Fibroblast of lung (primary cell): ENCODE measurements at regions not wholly inside any gene's neighbourhood (a gene's known extent, or its start where the extent isn't known, plus 50 kb on each side); places are given as distances from the start of the nearest gene placed in this dataset.
A peak's percentile ranks its signal among the peaks of the same experiment; 100 is the strongest.

Experiments
- DNase-seq, 2 donors: peaks; one replicate each; pipeline versions ENCODE4 v3.0.0 to v3.0.0-alpha.2; 2010; ENCODE audit warnings: low read depth in 2 of 2
- H2AFZ ChIP-seq: 2 replicates; pipeline ENCODE4 v1.5.1; 2012; ENCODE audit warnings: low read length, control low read depth, inconsistent platforms
- H3K27ac ChIP-seq: 2 replicates; pipeline ENCODE4 v1.5.1; 2011; ENCODE audit warnings: low read length, control low read depth; ENCODE audit not compliant: insufficient read depth
- H3K27me3 ChIP-seq: 2 replicates; pipeline ENCODE4 v1.5.1; 2011; ENCODE audit warnings: mild to moderate bottlenecking, low read length; ENCODE audit not compliant: control insufficient read depth, insufficient read depth
- H3K36me3 ChIP-seq: 2 replicates; pipeline ENCODE4 v1.5.1; 2011; ENCODE audit warnings: low read length; ENCODE audit not compliant: control insufficient read depth, insufficient read depth
- H3K4me1 ChIP-seq: 2 replicates; pipeline ENCODE4 v1.5.1; 2011; ENCODE audit warnings: low read length; ENCODE audit not compliant: control insufficient read depth, insufficient read depth; ENCODE audit errors: extremely low read depth
- H3K4me2 ChIP-seq: 2 replicates; pipeline ENCODE4 v1.5.1; 2011; ENCODE audit warnings: low read length, control low read depth; ENCODE audit not compliant: insufficient read depth; ENCODE audit errors: extremely low read depth
- H3K4me3 ChIP-seq, 4 experiments: fragments of 200-600 bp in 1 of 4; sonication (generic) in 1 of 4; replicated peaks in 1 of 4; 2 replicates each; pipeline ENCODE4 v1.5.1; 2011 to 2016; ENCODE audit warnings: low read length in 4 of 4, low read depth in 3 of 4, mild to moderate bottlenecking in 3 of 4, control low read depth in 2 of 4, inconsistent platforms in 1 of 4, mixed read lengths in 1 of 4; ENCODE audit not compliant: insufficient read depth in 1 of 4; ENCODE audit errors: control extremely low read depth in 1 of 4
- H3K79me2 ChIP-seq: 2 replicates; pipeline ENCODE4 v1.5.1; 2012; ENCODE audit warnings: mild to moderate bottlenecking, low read length, inconsistent platforms; ENCODE audit not compliant: control insufficient read depth, insufficient read depth
- H3K9ac ChIP-seq: 2 replicates; pipeline ENCODE4 v1.5.1; 2011; ENCODE audit warnings: mild to moderate bottlenecking, low read length, control low read depth; ENCODE audit not compliant: insufficient read depth
- H3K9me3 ChIP-seq: 2 replicates; pipeline ENCODE4 v1.5.1; 2012; ENCODE audit warnings: low read depth, low read length; ENCODE audit not compliant: control insufficient read depth, insufficient read depth
- H4K20me1 ChIP-seq: 2 replicates; pipeline ENCODE4 v1.5.1; 2011; ENCODE audit warnings: low read length; ENCODE audit not compliant: control insufficient read depth, insufficient read depth; ENCODE audit errors: extremely low read depth
- EZH2 ChIP-seq: IDR thresholded peaks from 2 replicates; pipeline ENCODE4 v1.5.1; 2012; ENCODE audit warnings: low read length, control low read depth, mild to moderate bottlenecking; ENCODE audit errors: missing control alignments
- TF ChIP-seq, protein P1 (sequence below), 2 donors: IDR thresholded peaks in 1 of 2; conservative IDR thresholded peaks in 1 of 2; 1 replicate in 1 of 2; 2 replicates in 1 of 2; pipeline ENCODE4 v1.5.1; 2011 to 2012; ENCODE audit warnings: low read length in 2 of 2, control low read depth in 1 of 2, inconsistent platforms in 1 of 2, low read depth in 1 of 2, mild to moderate bottlenecking in 1 of 2

DNA sequence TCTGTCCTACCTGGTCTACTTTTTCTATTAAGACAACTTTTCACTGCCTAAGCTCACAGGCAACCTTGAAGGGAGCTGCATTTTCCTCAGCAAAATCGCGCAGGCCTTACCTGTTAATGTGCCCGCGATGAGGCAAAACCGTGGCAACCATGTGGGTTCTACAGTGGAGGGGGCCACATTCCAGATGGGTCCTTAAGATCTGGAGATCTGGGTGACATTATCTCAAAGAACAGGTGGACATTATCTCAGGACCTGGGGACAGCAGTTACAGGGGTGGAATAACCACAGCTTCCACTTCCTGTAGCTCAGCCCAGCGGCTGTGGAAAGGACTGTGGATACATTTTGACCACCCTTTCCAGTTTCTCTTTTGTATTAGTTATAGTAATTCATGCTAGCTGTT lies 112.8 kb upstream of the PTCH1 start:
- H3K9ac ChIP-seq, result no peak overlapping the region
- H3K79me2 ChIP-seq, result no peaks in the 10 kb centered on the region

DNA sequence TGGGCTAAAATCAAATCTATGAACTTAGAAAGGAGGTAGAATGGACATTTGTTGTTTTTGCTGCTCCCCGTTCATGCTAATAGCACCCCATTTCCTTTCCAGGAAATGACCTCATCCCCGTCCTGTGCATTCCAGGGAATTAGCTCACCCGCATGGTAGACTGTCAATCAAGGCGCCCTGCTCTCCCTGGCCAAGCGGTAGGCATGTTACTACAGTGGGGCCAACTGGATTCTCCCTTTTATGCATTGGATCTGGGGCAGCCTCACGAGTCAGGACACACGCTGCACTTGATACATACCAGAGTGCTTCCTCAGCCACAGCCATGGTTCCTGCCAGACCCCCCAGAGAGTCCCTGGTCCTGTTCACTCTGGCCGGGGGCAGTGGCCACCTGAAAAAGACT lies 111.0 kb upstream of the PTCH1 start:
- Histone ChIP-seq H3K4me2 (no peak overlapping the region), H3K36me3 (no peaks in the 10 kb centered on the region), H3K27me3 (no peaks in the 10 kb centered on the region), H3K27ac (no peak overlapping the region), H3K9ac (no peak overlapping the region), H3K4me3 (no peak overlapping the region), H2AFZ (no peak overlapping the region), H3K79me2 (no peaks in the 10 kb centered on the region), H4K20me1 (no peaks in the 10 kb centered on the region), H3K9me3 (no peaks in the 10 kb centered on the region), H3K4me1 (no peaks in the 10 kb centered on the region)
- no peak for TF ChIP-seq EZH2
- TF ChIP-seq, protein P1, sequence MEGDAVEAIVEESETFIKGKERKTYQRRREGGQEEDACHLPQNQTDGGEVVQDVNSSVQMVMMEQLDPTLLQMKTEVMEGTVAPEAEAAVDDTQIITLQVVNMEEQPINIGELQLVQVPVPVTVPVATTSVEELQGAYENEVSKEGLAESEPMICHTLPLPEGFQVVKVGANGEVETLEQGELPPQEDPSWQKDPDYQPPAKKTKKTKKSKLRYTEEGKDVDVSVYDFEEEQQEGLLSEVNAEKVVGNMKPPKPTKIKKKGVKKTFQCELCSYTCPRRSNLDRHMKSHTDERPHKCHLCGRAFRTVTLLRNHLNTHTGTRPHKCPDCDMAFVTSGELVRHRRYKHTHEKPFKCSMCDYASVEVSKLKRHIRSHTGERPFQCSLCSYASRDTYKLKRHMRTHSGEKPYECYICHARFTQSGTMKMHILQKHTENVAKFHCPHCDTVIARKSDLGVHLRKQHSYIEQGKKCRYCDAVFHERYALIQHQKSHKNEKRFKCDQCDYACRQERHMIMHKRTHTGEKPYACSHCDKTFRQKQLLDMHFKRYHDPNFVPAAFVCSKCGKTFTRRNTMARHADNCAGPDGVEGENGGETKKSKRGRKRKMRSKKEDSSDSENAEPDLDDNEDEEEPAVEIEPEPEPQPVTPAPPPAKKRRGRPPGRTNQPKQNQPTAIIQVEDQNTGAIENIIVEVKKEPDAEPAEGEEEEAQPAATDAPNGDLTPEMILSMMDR (conservative IDR thresholded peaks at IDR 0.05 in 1 of 2, IDR thresholded peaks at IDR 0.05 in 1 of 2; ENCODE audit: low read depth in 1 of 2, low read length in 2 of 2), result no peak
- peak in 1 of 2 donors; percentile 33 for DNase-seq

More for the DNA sequence above, 112.8 kb upstream of the PTCH1 start:
- H3K4me3 ChIP-seq, result no peak overlapping the region
- no peaks in the 10 kb centered on the region for H3K36me3 ChIP-seq
- no peaks in the 10 kb centered on the region for H4K20me1 ChIP-seq
- TF ChIP-seq, protein P1 (conservative IDR thresholded peaks at IDR 0.05 in 1 of 2, IDR thresholded peaks at IDR 0.05 in 1 of 2; ENCODE audit: low read depth in 1 of 2, low read length in 2 of 2), result no peak
- TF ChIP-seq EZH2, result no peak
- no peaks in the 10 kb centered on the region for H3K9me3 ChIP-seq
- H2AFZ ChIP-seq, result no peak overlapping the region
- no peaks in the 10 kb centered on the region for H3K27me3 ChIP-seq
- no peaks in the 10 kb centered on the region for H3K4me1 ChIP-seq
- H3K4me2 ChIP-seq, result no peak overlapping the region
- no peak overlapping the region for H3K27ac ChIP-seq
- DNase-seq, result no peak

DNA sequence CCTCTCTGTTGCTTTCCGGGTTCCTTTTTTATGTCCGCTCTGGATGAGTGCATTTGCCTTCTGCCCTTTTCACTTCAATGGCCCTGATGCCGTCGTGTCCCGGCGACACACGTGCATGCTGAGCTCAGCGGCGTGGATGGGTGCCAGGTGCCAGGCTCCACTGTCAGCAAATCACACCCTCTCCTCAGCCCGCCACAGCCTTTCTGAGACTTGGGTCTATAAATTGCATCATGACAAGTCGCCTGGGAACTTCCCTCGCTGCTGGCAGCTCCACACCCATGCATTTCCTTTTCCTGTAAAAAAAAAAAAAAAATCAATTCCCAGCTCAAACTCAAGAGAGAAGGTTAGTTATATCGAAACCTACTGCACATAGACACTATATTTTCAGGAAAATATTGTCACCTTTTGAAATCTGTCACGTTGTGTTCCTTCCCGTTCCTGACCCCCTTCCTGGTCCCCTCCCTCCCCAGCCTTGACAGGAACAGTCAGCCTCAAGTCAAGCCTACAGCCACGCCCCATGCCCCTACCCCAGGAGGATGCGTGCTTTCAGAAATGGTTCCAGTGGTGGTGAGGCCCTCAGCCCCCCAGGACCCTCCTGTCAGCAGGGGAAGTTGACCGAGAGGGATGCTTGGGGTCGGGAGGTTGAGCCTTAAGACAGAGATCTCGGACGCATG lies 110.3 kb upstream of the PTCH1 start:
- H3K27ac ChIP-seq, result no peak overlapping the region

More for the DNA sequence above, 110.3 kb upstream of the PTCH1 start:
- H2AFZ ChIP-seq, result no peak overlapping the region
- H3K4me1 ChIP-seq, result no peaks in the 10 kb centered on the region
- H3K9me3 ChIP-seq, result no peaks in the 10 kb centered on the region
- DNase-seq, result no peak
- H3K4me3 ChIP-seq, result no peak overlapping the region
- H4K20me1 ChIP-seq, result no peaks in the 10 kb centered on the region
- TF ChIP-seq, protein P1 (conservative IDR thresholded peaks at IDR 0.05 in 1 of 2, IDR thresholded peaks at IDR 0.05 in 1 of 2; ENCODE audit: low read depth in 1 of 2, low read length in 2 of 2), result no peak
- H3K36me3 ChIP-seq, result no peaks in the 10 kb centered on the region
- no peaks in the 10 kb centered on the region for H3K27me3 ChIP-seq
- no peak overlapping the region for H3K4me2 ChIP-seq
- no peak overlapping the region for H3K9ac ChIP-seq
- no peaks in the 10 kb centered on the region for H3K79me2 ChIP-seq
